NCI-H1048 (cell line): ENCODE measurements at regions not wholly inside any gene's neighbourhood (a gene's known extent, or its start where the extent isn't known, plus 50 kb on each side); places are given as distances from the start of the nearest gene placed in this dataset.
"Not testable (repeated sequence)": the region's sequence is repeated elsewhere in the genome, so short reads cannot be mapped to it uniquely, and the experiment has no call there.

Experiments
- DNase-seq: peaks from one replicate; lab custom pipeline; 2025; lab: John Stamatoyannopoulos, UW

- DNase-seq: not testable (repeated sequence)
Measured at GRCh38 chr11:67940440-67940839, 63.5 kb downstream of the UNC93B1 start.

GRCh38 chr11:67938964-67939363 lies 64.9 kb downstream of the UNC93B1 start:
- not testable (repeated sequence) for DNase-seq

GRCh38 chr11:67938371-67938770 lies 65.5 kb downstream of the UNC93B1 start:
- not testable (repeated sequence) for DNase-seq

- DNase-seq: not testable (repeated sequence)
Measured at GRCh38 chr11:67923565-67923964, 80.3 kb downstream of the UNC93B1 start.

- DNase-seq: not testable (repeated sequence)
Measured at GRCh38 chr11:67920546-67920945, 83.4 kb downstream of the UNC93B1 start.

- not testable (repeated sequence) for DNase-seq
Measured at GRCh38 chr11:67912184-67912583, 91.7 kb downstream of the UNC93B1 start.

- DNase-seq: not testable (repeated sequence)
Measured at GRCh38 chr11:67911211-67911610, 92.7 kb downstream of the UNC93B1 start.

GRCh38 chr11:67910803-67911202 lies 93.1 kb downstream of the UNC93B1 start:
- not testable (repeated sequence) for DNase-seq

GRCh38 chr11:67906969-67907368 lies 96.9 kb downstream of the UNC93B1 start:
- DNase-seq: not testable (repeated sequence)

GRCh38 chr11:67899462-67899861 lies 104.4 kb downstream of the UNC93B1 start:
- not testable (repeated sequence) for DNase-seq

GRCh38 chr11:67893487-67893886 lies 110.4 kb downstream of the UNC93B1 start:
- DNase-seq: not testable (repeated sequence)

- DNase-seq: not testable (repeated sequence)
Measured at GRCh38 chr11:67889646-67890045, 114.3 kb downstream of the UNC93B1 start.

GRCh38 chr11:67888056-67888455 lies 115.8 kb downstream of the UNC93B1 start:
- not testable (repeated sequence) for DNase-seq

GRCh38 chr11:67886672-67887071 lies 117.2 kb downstream of the UNC93B1 start:
- not testable (repeated sequence) for DNase-seq

- not testable (repeated sequence) for DNase-seq
Measured at GRCh38 chr11:67886207-67886606, 117.7 kb downstream of the UNC93B1 start.

- DNase-seq: not testable (repeated sequence)
Measured at GRCh38 chr11:67885574-67885973, 118.3 kb downstream of the UNC93B1 start.

- DNase-seq: not testable (repeated sequence)
Measured at GRCh38 chr11:67884761-67885558, 118.9 kb downstream of the UNC93B1 start.

GRCh38 chr11:67884073-67884757 lies 119.7 kb downstream of the UNC93B1 start:
- DNase-seq: not testable (repeated sequence)

- DNase-seq: not testable (repeated sequence)
Measured at GRCh38 chr11:67882304-67882703, 121.6 kb downstream of the UNC93B1 start.

GRCh38 chr11:67881836-67882235 lies 122.1 kb downstream of the UNC93B1 start:
- DNase-seq: not testable (repeated sequence)

- DNase-seq: not testable (repeated sequence)
Measured at GRCh38 chr11:67880594-67881196, 123.2 kb downstream of the UNC93B1 start.

GRCh38 chr11:67878666-67879065 lies 125.2 kb downstream of the UNC93B1 start:
- DNase-seq: not testable (repeated sequence)
